Peyer's patch (tissue), 4 donors: ENCODE measurements at regions not wholly inside any gene's neighbourhood (a gene's known extent, or its start where the extent isn't known, plus 50 kb on each side); places are given as distances from the start of the nearest gene placed in this dataset.

Experiments used
- POLR2A ChIP-seq, 2 donors: fragments of 450-650 bp; IDR thresholded peaks; one replicate each; pipeline ENCODE4 v1.5.1; 2017; ENCODE audit warnings: antibody characterized with exemption in 2 of 2, mild to moderate bottlenecking in 2 of 2, moderate library complexity in 2 of 2
- TF ChIP-seq, protein P1 (sequence below), 6 experiments: fragments of 450-650 bp in 4 of 6; fragments of 200-600 bp in 2 of 6; sonication (generic) in 1 of 6; IDR thresholded peaks; one replicate each; pipeline ENCODE4 v1.5.1; 2017 to 2019; ENCODE audit warnings: antibody characterized with exemption in 6 of 6, mild to moderate bottlenecking in 3 of 6, moderate library complexity in 1 of 6

DNA sequence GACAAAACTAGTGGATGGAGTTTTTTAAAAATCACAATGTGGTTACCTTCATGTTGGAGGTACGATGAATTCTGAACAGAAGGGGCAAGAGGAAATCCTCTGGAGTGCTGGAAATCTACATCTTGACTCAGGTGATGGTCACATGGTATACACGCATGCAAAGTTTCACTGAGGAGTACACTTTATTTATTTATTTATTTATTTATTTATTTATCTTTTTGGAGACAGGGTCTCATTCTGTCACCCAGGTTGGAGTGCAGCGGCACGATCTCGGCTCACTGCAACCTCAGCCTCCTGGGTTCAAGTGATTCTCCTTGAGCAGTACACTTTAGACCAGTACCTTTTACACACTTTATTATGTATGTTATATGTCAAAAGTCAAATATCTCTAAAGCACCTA, 645.7 kb upstream of the DIPK2B start:
- TF ChIP-seq, protein P1, sequence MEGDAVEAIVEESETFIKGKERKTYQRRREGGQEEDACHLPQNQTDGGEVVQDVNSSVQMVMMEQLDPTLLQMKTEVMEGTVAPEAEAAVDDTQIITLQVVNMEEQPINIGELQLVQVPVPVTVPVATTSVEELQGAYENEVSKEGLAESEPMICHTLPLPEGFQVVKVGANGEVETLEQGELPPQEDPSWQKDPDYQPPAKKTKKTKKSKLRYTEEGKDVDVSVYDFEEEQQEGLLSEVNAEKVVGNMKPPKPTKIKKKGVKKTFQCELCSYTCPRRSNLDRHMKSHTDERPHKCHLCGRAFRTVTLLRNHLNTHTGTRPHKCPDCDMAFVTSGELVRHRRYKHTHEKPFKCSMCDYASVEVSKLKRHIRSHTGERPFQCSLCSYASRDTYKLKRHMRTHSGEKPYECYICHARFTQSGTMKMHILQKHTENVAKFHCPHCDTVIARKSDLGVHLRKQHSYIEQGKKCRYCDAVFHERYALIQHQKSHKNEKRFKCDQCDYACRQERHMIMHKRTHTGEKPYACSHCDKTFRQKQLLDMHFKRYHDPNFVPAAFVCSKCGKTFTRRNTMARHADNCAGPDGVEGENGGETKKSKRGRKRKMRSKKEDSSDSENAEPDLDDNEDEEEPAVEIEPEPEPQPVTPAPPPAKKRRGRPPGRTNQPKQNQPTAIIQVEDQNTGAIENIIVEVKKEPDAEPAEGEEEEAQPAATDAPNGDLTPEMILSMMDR (IDR thresholded peaks at IDR 0.05) = no peak
- TF ChIP-seq POLR2A (IDR thresholded peaks at IDR 0.05) = no peak
